Adrenal gland (tissue), 5 donors: ENCODE measurements at regions not wholly inside any gene's neighbourhood (a gene's known extent, or its start where the extent isn't known, plus 50 kb on each side); places are given as distances from the start of the nearest gene placed in this dataset.

ENCODE experiments used
- POLR2A ChIP-seq, 2 donors: fragments of 450-650 bp; IDR thresholded peaks; one replicate each; pipeline ENCODE4 v1.6.1; 2017; ENCODE audit warnings: antibody characterized with exemption in 2 of 2, mild to moderate bottlenecking in 2 of 2, moderate library complexity in 1 of 2
- TF ChIP-seq, protein P1 (sequence below), 6 experiments: fragments of 450-650 bp in 4 of 6; fragments of 200-600 bp in 2 of 6; sonication (generic) in 1 of 6; IDR thresholded peaks; 1 replicate in 5 of 6; 2 replicates in 1 of 6; pipeline versions ENCODE4 v1.5.1 to v1.8.0; 2016 to 2021; ENCODE audit warnings: antibody characterized with exemption in 6 of 6, mild to moderate bottlenecking in 2 of 6, moderate library complexity in 1 of 6
- donor health status: DM: no; HTN: no; CAD: no.

DNA sequence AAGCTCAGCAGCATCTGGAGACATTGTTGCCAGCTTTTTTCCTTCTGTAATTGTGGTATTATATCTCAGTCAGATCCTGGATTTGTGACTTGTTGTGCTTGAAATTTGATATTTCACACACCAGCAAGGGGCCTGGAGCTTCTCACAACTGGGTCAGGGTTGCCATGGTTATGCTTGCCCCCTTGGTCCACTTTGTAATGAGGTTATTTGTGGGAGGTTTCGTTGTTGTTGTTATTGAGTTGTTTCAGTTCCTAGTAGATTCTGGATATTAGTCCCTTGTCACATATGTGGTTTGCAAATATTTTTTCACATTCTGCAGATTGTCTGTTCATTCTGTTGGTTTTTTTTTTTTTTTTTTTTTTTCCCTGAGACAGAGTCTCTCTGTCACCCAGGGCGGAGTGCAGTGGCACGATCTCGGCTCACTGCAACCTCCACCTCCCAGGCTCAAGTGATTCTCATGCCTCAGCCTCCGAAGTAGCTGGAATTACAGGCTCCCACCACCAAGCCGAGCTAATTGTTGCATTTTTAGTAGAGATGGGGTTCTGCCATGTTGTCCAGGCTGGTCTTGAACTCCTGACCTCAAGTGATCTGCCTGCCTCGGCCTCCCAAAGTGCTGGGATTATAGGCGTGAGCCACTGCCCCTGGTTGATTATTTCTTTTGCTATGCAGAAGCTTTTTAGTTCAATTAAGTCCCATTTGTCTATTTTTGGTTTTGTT lies 80.6 kb upstream of the ETV6 start:
- TF ChIP-seq, protein P1, sequence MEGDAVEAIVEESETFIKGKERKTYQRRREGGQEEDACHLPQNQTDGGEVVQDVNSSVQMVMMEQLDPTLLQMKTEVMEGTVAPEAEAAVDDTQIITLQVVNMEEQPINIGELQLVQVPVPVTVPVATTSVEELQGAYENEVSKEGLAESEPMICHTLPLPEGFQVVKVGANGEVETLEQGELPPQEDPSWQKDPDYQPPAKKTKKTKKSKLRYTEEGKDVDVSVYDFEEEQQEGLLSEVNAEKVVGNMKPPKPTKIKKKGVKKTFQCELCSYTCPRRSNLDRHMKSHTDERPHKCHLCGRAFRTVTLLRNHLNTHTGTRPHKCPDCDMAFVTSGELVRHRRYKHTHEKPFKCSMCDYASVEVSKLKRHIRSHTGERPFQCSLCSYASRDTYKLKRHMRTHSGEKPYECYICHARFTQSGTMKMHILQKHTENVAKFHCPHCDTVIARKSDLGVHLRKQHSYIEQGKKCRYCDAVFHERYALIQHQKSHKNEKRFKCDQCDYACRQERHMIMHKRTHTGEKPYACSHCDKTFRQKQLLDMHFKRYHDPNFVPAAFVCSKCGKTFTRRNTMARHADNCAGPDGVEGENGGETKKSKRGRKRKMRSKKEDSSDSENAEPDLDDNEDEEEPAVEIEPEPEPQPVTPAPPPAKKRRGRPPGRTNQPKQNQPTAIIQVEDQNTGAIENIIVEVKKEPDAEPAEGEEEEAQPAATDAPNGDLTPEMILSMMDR (IDR thresholded peaks at IDR 0.05), result no peak
- TF ChIP-seq POLR2A (IDR thresholded peaks at IDR 0.05), result no peak
